CD4-positive, alpha-beta T cell treated with Interleukin-10 for 1 hour (primary cell): ENCODE measurements at regions not wholly inside any gene's neighbourhood (a gene's known extent, or its start where the extent isn't known, plus 50 kb on each side); places are given as distances from the start of the nearest gene placed in this dataset.
"Not testable (repeated sequence)": the region's sequence is repeated elsewhere in the genome, so short reads cannot be mapped to it uniquely, and the experiment has no call there.

Source experiments
- DNase-seq: peaks from one replicate; pipeline ENCODE4 v3.0.0-alpha.2; 2020

DNA sequence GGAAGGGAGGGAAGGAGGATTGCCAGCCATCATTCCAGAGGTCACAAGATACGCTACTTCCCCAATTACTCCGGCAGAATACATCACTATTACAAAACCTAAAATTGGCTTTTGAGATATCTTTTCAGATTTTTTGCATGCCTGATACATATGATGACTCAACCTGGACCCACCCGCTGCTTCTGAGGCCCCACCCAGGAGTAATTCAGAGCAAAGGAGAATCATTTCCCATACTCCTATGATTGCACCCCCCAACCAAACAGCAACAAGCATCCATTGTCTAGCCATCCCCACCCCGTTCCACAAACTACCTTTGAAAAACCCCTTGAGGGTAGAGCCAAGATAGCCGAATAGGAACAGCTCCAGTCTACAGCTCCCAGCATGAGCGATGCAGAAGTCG, 163.5 kb upstream of the GJE1 start:
- DNase-seq = no peak

DNA sequence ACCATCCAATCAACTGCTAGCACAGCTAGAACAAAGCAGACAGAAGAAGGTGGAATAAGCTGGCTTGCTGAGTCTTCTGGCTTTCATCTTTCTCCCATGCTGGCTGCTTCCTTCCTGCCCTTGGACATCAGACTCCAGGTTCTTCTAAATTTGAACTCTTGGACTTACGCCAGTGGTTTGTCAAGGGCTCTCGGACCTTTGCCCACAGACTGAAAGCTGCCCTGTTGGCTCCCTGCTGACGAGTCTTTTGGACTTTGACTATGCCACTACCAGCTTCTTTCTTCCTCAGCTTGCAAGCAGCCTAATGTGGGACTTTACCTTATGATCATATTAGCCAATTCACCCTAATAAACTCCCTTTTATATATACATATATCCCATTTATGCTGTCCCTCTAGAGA, 164.1 kb upstream of the GJE1 start:
- DNase-seq = no peak

DNA sequence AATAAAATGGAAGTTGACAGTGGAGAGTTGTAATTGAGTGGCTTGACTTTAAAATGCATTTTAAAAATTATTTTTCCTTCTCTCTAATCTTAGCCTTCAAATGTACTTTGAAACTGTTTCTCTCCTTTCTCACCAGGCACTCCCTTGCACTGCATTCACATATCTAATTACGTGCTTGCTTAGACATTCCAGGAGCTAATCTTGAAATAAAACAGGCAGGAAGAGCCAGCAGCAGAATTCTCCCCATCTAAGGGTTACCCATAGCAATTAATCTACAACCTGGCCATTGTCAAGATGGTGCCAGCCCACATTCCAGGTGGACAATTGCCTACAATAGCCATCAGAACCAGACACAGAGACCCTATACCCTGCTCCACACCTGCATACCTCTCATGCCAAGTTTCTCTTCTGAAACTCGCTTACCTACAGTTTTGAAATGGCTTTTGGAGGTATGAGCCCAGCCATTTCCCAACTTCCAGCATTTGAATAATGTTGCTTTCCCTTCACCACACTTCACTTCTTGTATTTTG, 167.6 kb upstream of the GJE1 start:
- DNase-seq = no peak

DNA sequence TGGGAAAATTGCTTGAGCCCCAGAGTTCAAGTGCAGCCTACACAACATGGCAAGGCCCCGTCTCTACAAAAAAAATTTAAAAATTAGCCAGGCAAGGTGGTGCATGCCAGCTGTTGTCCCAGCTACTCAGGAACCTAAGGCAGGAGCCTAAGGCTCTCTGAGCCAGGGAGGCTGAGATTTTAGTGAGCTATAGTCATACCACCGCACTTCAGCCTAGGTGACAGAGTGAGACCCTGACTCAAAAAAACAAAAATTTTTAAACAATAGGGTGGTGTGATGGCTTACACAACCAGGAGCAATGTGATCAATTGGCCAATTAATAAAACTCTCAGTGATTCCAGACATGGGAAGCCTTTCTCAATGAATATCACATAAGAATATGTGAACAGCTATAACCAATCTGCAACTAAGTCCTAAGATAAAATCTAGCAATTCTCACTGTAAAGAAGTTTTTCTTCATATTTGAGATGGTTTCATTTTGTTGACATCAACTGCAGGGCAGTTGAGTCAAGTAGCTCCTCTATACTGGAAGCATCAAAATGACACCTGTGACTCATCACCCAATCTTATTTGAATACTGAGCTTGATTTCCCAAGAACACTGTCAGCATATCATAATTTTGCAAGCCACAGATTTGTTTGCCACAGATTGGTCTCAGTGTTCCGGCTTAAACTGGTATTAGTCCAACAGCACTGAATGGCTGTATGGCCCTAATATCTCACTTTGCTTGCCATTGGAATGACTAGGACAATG, 169.0 kb upstream of the GJE1 start:
- DNase-seq = no peak

DNA sequence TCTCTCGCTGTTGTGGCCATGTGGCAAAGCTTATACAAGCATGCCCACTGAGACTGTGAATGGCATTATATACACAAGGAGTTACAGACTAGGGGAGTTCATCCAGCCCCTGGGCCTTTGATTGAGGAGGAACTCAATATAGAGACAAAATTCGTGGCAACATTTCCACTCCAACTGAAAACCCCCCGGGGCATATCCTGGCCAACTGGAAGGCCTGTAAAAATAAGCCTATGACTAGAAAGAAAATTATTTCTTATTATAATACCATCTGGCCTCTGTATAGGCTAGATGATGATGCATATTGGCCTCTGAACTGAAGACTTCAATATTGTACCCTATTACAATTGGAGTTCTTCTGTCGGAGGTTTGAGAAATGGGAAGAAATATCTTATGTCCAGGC, 175.5 kb upstream of the GJE1 start:
- DNase-seq = no peak

DNA sequence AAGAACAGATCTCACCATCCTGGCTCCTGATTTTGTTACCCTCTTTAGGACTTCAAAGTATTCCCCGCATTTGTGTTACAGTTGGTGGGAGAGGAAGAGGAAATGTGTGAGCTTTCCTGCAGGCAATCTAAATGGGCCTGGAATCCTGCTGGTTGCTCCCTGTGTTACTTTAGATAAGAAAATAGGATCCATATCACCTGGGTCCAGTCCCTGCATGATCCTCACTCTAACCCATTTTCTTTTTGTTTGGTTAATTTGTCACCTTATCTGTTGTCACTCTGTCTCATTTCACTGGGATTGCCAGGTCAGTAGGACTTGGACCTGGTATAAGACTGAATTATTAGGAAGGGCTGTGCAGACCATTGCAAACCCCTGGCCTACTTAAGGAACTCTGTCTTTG, 175.9 kb upstream of the GJE1 start:
- no peak for DNase-seq

DNA sequence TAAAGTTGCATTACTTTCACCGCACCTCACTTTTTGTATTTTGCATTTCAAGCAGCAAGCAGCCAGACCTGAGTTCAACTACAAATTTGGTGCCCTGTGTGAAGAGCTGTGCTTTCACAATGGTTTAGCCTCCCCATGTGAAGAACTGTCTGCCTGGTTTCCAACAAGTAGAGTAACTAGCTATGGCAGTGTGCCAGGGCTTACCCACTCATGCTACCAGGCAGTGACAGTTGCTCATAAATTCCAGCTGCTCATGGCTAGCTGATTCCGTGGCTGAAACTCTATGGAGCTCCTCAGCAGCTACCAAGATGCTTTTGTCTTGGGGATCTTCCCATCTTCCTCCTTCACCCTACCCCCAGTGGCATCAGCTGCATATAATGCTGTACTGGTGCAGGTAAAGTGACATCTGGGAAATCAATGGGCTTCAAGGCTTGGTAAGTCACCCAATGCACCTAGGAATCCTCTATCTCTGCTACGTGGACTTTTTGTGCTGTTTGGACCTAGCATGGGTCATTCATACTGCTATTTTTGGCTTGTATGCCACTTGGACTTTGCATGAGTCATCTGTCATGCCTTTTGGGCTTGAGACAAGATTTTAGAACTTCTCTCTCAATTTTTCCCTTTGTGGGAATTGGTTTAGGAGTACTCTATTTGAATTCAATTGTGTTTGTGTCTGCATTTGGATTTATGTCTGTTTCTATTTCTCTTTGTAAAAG, 176.5 kb upstream of the GJE1 start:
- DNase-seq = no peak

DNA sequence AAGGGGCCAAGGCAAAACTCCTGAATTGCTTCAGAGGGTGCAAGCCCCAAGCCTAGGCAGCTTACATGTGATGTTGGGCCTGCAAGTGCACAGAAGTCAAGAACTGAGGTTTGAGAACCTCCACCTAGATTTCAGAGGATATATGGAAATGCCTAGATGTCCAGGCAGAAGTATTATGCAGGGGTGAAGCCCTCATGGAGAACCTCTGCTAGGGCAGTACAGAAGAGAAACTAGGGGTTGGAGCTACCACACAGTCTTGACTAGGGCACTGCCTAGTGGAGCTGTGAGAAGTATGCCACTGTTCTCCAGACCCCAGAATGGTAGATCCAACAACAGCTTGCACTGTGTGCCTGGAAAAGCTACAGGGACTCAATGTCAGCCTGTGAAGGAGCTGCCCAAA, 179.7 kb upstream of the GJE1 start:
- no peak for DNase-seq

DNA sequence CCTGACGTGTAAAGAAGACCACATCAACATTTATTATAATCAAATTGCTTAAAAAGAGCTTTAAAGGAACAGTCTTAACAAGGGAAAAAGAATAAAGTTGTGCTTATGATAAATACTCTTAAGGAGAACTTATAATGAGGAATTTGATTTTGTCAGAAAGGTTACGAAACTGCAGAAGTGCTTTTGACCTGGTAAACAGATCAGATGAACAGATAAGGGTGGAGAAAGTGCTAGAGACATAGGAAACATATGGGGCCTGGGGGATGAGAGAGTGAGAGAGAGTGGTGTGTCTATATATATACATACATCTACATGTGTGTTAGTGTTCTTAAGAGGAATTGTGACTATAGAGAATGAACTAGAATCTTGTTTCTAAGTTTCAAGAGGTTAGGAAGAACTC, 186.2 kb upstream of the GJE1 start:
- no peak for DNase-seq

DNA sequence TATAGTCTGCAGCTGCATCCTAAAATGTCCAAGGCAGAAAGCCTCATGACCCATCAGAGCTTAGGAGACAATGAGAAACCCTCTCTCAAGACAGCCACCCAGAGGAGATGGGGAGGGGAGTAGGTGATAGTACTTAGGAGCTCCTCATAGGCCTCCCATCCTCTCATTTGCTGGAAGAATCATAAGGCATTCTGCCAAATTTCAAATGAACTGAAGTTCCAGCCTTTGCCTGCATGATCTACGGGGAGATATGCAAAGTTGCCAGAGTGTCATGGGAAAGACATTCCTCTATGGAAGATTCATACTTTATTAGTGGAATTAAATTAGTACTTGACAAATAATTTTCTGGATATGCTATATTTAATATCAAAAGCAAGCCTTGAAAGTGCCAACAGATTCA, 194.1 kb upstream of the GJE1 start:
- no peak for DNase-seq

DNA sequence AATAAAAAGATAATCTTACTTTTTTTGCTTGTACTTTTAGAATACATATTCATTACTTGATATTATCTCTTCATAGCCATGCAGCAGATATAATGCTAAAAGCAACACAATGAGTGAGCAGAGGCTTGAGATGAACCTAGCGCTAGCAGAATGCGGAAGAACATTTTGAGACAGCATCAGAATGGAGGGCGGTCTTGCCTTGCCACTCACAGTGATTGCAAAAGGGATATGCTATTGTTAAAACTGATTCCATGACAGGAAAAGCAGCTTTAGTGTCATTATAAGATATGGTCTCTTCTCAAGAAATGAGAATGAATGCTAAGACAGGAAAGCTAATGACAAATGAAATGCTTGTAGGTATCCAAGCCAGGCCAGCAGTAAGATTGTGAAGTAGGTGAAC, 200.0 kb upstream of the GJE1 start:
- no peak for DNase-seq

DNA sequence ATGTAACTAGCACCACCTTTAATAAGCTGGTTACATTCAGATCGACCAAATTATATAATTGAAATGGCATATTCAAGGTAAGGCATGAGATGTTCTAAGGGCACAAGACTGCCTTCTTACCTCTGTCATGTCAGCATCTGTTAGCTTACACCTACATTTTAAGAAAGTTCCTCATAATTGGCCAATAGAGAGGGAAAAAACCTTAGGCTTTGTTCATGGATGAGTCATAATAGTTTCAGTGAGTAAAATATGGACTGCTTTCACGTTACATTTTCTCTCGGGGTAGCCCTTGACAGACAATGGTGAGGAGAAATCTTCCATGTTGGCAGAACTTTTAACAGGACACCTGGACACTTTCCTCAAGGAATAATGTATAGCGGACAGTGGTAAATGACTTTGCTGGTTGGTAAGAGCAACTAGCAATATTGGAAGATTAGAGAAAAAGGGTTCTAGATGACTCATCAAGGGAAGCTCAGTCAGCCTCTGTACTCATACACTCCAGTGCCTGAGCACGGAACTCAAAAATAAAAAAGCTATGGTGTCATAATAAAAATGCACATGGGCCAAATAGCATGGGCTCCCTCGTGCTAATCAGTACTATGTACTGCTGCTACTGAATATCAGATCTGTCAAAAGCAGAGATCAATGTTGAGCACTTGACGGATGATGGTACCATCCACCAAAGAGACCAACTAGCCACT, 206.4 kb upstream of the GJE1 start:
- DNase-seq = not testable (repeated sequence)

DNA sequence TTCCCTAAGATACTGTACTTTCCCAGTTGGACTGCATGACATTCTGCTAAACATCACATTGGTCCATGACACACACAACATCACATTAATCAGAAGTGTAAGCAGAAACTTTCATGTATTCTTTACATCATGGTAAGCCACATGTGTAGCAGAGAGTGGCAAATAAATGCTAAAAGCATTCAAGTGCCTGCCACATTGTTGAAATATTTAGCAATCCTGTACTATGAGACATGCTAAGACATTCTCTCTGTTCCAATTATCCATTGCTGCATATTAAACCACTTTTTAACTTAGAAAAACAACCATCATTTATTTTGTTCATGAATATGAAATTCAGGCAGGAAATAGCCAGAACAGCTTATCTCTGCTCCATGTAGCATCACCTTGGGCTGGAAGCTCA, 207.7 kb upstream of the GJE1 start:
- DNase-seq = no peak

DNA sequence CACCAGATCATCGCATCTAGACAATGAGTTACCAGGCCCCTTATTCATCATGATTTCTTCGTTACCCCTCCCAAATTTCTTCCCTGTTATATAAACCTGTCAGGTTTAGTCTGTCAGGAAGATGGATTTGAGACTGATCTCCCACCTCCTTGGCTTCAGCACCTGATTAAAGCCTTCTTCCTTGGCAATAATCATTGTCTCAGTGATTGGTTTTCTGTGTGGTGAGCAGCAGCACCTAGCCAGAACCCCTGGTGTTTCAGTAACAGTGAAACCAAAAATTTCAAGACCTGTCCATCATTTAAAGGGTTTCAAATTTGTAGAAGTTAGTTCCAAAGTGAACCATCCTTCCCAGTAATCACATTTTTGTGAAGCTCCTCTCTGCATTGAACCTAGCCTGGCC, 209.8 kb upstream of the GJE1 start:
- DNase-seq = no peak

DNA sequence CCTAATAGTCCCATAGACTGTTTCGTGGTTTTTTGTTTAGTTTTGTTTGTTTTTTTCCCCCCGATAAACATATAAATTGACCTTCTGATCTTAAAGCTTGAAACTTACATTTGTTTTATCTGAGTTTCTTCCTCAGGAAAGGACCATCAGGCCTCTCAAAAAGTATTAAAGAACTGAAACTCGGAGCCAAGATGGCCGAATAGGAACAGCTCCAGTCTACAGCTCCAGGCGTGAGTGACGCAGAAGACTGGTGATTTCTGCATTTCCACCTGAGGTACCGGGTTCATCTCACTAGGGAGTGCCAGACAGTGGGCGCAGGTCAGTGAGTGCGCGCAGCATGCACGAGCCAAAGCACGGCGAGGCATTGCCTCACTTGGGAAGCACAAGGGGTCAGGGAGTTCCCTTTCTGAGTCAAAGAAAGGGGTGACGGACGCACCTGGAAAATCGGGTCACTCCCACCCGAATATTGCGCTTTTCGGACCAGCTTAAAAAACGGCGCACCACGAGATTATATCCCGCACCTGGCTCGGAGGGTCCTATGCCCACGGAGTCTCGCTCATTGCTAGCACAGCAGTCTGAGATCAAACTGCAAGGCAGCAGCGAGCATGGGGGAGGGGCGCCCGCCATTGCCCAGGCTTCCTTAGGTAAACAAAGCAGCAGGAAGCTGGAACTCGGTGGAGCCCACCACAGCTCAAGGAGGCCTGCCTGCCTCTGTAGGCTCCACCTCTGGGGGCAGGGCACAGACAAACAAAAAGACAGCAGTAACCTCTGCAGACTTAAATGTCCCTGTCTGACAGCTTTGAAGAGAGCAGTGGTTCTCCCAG, 215.8 kb upstream of the GJE1 start:
- DNase-seq = not testable (repeated sequence)

DNA sequence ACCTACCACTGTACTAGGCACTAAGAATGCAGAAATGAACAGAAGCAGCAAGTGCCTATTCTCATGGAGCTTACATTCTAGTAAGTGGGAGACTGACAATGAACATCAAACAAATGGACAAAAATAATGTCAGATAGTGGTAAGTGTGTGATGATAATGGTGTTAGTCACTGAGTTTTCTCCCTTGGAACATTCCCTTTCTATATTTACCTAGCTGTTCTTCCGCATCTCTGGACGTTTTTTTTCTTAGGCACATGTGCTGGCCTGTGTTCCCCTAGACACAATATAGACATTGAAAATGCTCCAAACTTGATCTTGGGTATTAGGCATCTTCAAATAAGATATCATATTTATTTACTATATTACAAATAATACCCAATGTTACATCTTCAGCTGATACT, 218.1 kb upstream of the GJE1 start:
- DNase-seq = no peak

DNA sequence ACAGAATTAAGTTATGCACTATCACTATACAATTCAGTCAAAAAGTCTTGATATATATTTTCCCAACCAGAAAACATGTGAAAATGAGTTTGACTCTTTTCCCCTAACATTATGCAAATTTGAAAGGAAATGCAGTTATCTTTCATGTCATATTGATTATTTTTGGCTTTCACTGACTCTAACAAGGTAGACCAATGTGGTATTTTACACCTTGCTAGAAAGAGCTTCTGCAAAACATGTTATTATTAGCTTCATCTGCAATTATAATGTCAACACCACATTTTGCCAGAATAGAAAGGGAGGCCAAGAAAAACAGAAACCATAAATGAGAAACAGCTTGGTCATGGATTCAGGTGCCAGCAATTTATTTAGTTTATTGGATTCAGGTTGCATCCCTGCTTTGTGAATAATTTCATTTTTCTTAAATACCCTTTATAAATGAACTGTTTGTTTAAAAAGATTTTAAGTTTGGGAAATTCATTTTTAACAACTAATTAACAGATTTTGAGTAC, 226.1 kb upstream of the GJE1 start:
- no peak for DNase-seq

DNA sequence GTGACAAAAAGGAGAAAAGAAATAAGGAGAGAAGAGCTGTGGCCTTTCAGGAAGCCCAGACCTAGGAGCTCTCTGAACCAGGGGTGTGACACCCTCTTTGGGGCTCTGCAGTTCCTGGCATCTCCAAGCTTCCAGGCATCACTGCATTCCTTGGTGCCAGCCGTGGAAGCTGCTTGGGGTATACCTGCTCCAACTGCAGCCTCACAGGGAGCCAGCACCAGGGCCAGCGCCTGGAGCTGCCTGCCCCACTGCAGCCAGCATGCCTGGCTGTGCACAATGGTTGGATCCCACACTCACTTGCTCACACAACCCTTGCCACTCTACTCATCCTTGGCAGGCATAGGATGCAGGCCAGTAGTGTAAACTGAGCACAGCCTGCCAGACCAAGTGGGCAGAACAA, 242.1 kb upstream of the GJE1 start:
- DNase-seq = no peak

DNA sequence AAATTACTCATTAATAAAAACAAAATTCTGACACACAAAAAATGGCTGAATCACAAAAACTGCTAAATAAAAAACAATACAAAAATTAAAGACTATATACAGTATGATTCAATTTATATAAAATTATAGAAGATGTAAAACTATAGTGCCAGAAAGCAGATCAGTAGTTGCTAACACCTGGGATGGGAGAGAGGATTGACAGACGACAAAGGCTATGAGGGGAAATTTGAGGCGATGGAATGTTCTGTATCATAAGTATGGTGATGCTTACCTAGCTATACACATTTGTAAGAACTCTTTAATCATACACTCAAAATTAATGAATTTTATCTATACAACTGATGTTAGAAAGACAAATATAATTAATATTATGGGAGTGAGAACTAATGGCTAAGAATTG, 247.9 kb upstream of the GJE1 start:
- no peak for DNase-seq

DNA sequence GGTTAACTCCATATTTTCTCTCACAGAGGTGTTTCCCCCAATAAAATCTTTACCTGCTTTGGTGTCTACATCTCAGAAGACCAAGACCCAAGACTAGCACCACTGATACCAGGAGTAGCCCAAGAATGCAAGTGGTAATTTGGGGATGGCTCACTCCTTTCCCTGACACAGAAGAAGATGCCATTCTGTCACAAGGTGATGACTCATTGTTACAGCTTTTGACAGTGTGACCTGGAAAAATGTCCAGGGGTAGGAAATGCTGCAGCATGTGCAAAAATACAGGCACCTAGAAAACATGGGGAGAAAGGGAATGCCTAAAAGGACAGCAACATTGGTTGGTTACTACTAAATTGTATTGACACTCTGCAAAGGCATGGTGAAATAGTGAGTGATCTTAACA, 254.0 kb upstream of the GJE1 start:
- no peak for DNase-seq

DNA sequence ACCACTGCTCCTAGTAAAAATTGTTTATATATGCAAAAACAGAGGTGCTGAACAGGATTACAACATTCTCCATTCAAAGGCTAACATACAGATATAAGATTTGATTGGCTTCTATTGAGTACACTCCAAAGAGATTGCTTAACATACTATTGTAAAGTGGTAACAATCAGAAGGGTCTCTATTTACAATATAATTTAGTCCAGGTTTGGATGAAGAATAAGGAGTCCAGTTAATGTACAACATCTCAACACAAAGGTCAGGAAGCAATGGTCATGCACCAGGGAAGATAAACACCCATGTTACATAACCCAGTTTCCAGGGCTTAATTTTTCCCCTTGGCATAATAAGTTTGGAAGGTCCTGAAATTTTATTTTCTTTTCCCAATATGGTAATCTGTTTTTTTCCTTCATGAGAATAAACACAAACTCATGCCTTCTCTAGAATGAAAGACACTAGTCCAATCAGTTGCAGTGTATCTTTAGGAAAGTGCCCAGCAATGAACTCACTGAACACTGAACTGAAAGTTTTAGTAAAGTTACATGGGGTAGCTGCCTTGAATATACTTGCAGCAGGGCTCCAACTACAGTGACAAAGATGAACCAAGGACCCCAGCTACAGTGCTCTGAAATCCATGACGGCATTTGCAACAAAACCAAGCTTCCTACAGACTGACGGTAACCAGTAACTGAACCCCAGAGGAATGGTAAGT, 255.3 kb upstream of the GJE1 start:
- no peak for DNase-seq

DNA sequence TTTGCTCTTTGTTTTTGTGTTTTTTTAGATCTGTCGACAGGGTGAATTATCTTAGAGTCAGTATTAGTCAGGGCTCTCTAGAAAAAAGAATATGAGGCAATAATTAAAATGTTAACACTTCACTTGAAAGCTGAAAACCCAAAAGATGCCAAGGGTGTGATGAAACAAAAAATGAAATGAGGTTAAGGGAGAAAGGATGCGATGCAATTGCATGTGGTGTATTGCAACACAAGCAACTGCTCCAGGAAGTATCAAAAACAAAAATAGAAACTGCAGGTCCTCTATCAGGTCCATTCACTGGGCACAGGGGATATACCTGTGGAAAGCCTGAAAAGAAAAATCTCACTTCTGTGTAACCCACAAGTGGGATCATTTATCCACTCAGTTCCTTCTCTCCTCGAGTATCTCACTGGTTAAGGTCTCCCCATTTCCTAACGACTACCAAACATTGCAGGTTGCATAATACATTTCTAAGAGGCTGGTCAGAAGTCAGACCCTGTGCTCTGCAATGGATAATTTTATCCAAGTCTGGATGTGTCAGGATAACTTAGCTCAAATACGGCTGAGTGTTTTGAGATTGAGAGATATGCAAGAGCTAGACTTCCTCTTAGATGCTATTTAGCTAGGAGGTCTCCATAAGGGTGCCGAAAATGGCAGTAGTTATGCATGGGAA, 257.7 kb upstream of the GJE1 start:
- DNase-seq = no peak
